DOHH2 (cell line): ENCODE measurements at regions not wholly inside any gene's neighbourhood (a gene's known extent, or its start where the extent isn't known, plus 50 kb on each side); places are given as distances from the start of the nearest gene placed in this dataset.

Source experiments
- H3F3A ChIP-seq: fragments of 200-600 bp; sonication (generic), shearing (Covaris generic); 2 replicates; pipeline ENCODE4 v1.6.0; 2016; ENCODE audit warnings: antibody characterized with exemption, mild to moderate bottlenecking; ENCODE audit not compliant: control insufficient read depth, insufficient read depth
- H3K27ac ChIP-seq: fragments of 200-600 bp; sonication (generic); 2 replicates; pipeline ENCODE4 v1.5.1; 2014; ENCODE audit warnings: low read depth, mild to moderate bottlenecking, low read length, moderate library complexity
- H3K27me3 ChIP-seq: fragments of 200-600 bp; sonication (generic); 2 replicates; pipeline ENCODE4 v1.6.1; 2014; ENCODE audit warnings: mild to moderate bottlenecking, low read length, mixed read lengths; ENCODE audit not compliant: control insufficient read depth
- H3K36me3 ChIP-seq: fragments of 200-600 bp; sonication (generic); 2 replicates; pipeline ENCODE4 v1.6.1; 2014; ENCODE audit warnings: mild to moderate bottlenecking, low read length, moderate library complexity, mixed read lengths; ENCODE audit not compliant: control insufficient read depth
- H3K4me1 ChIP-seq: fragments of 200-600 bp; sonication (generic); 2 replicates; pipeline ENCODE4 v1.6.1; 2014; ENCODE audit warnings: mild to moderate bottlenecking, low read length, mixed read lengths; ENCODE audit not compliant: control insufficient read depth
- H3K4me2 ChIP-seq: fragments of 200-600 bp; sonication (generic); 2 replicates; pipeline ENCODE4 v1.6.0; 2014; ENCODE audit warnings: mild to moderate bottlenecking, low read length, moderate library complexity
- H3K4me3 ChIP-seq: fragments of 200-600 bp; sonication (generic); 2 replicates; pipeline ENCODE4 v1.5.1; 2014; ENCODE audit warnings: mild to moderate bottlenecking, low read length, mixed read lengths
- H3K79me2 ChIP-seq: fragments of 200-600 bp; sonication (generic); 2 replicates; pipeline ENCODE4 v1.6.1; 2014; ENCODE audit warnings: mild to moderate bottlenecking, low read length, mixed read lengths; ENCODE audit not compliant: control insufficient read depth
- H3K9me2 ChIP-seq: fragments of 200-600 bp; sonication (generic); replicated peaks from 2 replicates; pipeline ENCODE4 v1.6.1; 2014; ENCODE audit warnings: mild to moderate bottlenecking, low read length, mixed read lengths; ENCODE audit not compliant: control insufficient read depth
- H3K9me3 ChIP-seq: fragments of 200-600 bp; sonication (generic); 2 replicates; pipeline ENCODE4 v1.6.1; 2014; ENCODE audit warnings: antibody characterized with exemption, low read length, mixed read lengths; ENCODE audit not compliant: control insufficient read depth, insufficient read depth
- H4K20me1 ChIP-seq: fragments of 200-600 bp; sonication (generic); 2 replicates; pipeline ENCODE4 v1.6.0; 2014; ENCODE audit warnings: low read depth, mild to moderate bottlenecking, antibody characterized with exemption, low read length, moderate library complexity; ENCODE audit not compliant: control insufficient read depth, insufficient read depth
- EZH2phosphoT487 ChIP-seq: fragments of 200-600 bp; sonication (generic); IDR thresholded peaks from 2 replicates; pipeline ENCODE4 v1.6.1; 2017; ENCODE audit warnings: borderline replicate concordance, mild to moderate bottlenecking, antibody characterized with exemption, low read length, moderate library complexity, mixed read lengths
- TF ChIP-seq, protein P1 (sequence below): fragments of 200-600 bp; sonication (generic); IDR thresholded peaks from one replicate; pipeline ENCODE4 v1.5.1; 2014; ENCODE audit warnings: antibody characterized with exemption, mild to moderate bottlenecking, low read depth, low read length; ENCODE audit not compliant: poor library complexity, severe bottlenecking

DNA sequence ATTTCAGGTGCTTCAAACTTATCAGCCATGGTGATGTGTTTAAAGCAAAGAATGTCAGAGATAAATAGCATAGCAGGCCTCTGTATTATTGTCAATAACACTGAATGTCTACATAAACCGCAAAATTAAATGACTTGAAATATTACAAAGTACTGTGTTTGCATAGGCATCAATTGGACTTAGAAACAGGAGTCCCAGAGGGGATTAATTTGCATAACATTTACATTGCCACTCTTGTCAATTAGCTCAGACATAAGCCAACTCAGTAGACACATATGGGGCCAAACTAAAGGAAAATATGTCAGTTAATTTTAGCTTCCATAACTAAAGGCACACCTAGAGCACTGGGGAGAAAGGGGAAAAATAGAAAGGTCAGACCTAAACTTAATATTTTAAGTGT lies 814.5 kb upstream of the NEGR1 start:
- no peaks in the 10 kb centered on the region for H4K20me1 ChIP-seq
- no peaks in the 10 kb centered on the region for H3K9me3 ChIP-seq
- no peak overlapping the region for H3K4me2 ChIP-seq
- H3K79me2 ChIP-seq = no peaks in the 10 kb centered on the region
- H3K36me3 ChIP-seq = no peaks in the 10 kb centered on the region
- H3K27me3 ChIP-seq = no peaks in the 10 kb centered on the region
- TF ChIP-seq, protein P1, sequence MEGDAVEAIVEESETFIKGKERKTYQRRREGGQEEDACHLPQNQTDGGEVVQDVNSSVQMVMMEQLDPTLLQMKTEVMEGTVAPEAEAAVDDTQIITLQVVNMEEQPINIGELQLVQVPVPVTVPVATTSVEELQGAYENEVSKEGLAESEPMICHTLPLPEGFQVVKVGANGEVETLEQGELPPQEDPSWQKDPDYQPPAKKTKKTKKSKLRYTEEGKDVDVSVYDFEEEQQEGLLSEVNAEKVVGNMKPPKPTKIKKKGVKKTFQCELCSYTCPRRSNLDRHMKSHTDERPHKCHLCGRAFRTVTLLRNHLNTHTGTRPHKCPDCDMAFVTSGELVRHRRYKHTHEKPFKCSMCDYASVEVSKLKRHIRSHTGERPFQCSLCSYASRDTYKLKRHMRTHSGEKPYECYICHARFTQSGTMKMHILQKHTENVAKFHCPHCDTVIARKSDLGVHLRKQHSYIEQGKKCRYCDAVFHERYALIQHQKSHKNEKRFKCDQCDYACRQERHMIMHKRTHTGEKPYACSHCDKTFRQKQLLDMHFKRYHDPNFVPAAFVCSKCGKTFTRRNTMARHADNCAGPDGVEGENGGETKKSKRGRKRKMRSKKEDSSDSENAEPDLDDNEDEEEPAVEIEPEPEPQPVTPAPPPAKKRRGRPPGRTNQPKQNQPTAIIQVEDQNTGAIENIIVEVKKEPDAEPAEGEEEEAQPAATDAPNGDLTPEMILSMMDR = no peak
- no peak for TF ChIP-seq EZH2phosphoT487
- no peaks in the 10 kb centered on the region for H3F3A ChIP-seq
- no peak overlapping the region for H3K4me3 ChIP-seq
- H3K27ac ChIP-seq = no peak overlapping the region
- H3K4me1 ChIP-seq = no peaks in the 10 kb centered on the region
- H3K9me2 ChIP-seq = no peaks in the 10 kb centered on the region

DNA sequence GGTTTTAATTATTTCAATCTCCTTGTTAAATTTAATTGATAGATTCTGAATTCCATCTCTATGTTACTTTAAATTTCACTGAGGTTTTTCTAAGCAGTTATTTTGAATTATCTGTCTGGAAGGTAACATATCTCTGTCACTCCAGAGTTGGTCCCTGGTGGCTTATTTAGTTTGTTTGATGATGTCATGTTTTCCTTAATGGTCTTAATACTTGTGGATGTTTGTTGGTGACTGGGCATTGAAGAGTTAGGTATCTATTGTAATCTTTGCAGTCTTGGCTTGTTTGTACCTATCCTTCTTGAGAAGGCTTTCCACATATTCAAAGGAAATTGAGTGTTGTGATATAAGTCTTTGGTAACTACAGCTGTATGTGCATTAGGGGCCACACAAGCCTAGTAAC lies 810.0 kb upstream of the NEGR1 start:
- Histone ChIP-seq H3K4me3 (no peak overlapping the region), H3K9me2 (no peaks in the 10 kb centered on the region), H3K4me1 (no peaks in the 10 kb centered on the region), H3K27me3 (no peaks in the 10 kb centered on the region), H3K27ac (no peak overlapping the region), H3K36me3 (no peaks in the 10 kb centered on the region), H3F3A (no peaks in the 10 kb centered on the region), H3K9me3 (no peaks in the 10 kb centered on the region), H3K4me2 (no peak overlapping the region), H4K20me1 (no peaks in the 10 kb centered on the region), H3K79me2 (no peaks in the 10 kb centered on the region)
- TF ChIP-seq, protein P1 = no peak
- TF ChIP-seq EZH2phosphoT487 = no peak

DNA sequence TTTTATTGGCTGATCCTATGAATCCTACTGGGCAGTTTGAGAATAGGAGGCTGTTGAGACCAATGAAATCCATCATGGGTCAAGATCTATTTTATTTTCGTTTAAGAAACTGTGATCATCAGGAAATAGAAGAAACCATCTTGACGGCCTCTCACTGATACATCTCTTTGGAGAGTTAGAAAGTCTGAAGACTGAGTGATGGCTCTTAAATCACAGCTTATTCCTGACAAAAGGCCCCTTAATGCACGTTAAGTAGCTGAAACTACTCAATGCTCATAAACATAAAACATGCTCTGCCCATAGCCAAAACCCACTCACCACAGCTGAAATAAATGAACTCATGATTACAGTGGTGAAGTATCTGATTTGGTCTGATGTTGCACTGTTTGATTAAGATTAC lies 784.5 kb upstream of the NEGR1 start:
- no peaks in the 10 kb centered on the region for H3K9me3 ChIP-seq
- no peak overlapping the region for H3K4me2 ChIP-seq
- no peaks in the 10 kb centered on the region for H3F3A ChIP-seq
- H3K79me2 ChIP-seq = no peaks in the 10 kb centered on the region
- H3K4me3 ChIP-seq = no peak overlapping the region
- no peak overlapping the region for H3K27ac ChIP-seq
- no peaks in the 10 kb centered on the region for H3K4me1 ChIP-seq
- H3K9me2 ChIP-seq = no peaks in the 10 kb centered on the region
- H4K20me1 ChIP-seq = no peaks in the 10 kb centered on the region
- no peak for TF ChIP-seq EZH2phosphoT487
- TF ChIP-seq, protein P1 = no peak
- H3K36me3 ChIP-seq = no peaks in the 10 kb centered on the region
- H3K27me3 ChIP-seq = no peaks in the 10 kb centered on the region
